ENCODE measurements at regions not wholly inside any gene's neighbourhood (a gene's known extent, or its start where the extent isn't known, plus 50 kb on each side); places are given as distances from the start of the nearest gene placed in this dataset.

- H3K36me3 Mint-ChIP-seq: no peaks in the 10 kb centered on the region
- TF ChIP-seq EZH2 (IDR thresholded peaks at IDR 0.05) (no peak), EZH2phosphoT487 (IDR thresholded peaks at IDR 0.05) (no peak)
- TF ChIP-seq, protein P1, sequence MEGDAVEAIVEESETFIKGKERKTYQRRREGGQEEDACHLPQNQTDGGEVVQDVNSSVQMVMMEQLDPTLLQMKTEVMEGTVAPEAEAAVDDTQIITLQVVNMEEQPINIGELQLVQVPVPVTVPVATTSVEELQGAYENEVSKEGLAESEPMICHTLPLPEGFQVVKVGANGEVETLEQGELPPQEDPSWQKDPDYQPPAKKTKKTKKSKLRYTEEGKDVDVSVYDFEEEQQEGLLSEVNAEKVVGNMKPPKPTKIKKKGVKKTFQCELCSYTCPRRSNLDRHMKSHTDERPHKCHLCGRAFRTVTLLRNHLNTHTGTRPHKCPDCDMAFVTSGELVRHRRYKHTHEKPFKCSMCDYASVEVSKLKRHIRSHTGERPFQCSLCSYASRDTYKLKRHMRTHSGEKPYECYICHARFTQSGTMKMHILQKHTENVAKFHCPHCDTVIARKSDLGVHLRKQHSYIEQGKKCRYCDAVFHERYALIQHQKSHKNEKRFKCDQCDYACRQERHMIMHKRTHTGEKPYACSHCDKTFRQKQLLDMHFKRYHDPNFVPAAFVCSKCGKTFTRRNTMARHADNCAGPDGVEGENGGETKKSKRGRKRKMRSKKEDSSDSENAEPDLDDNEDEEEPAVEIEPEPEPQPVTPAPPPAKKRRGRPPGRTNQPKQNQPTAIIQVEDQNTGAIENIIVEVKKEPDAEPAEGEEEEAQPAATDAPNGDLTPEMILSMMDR (IDR thresholded peaks at IDR 0.05): no peak
Measured at GRCh38 chr4:156503119-156503518, 468.5 kb downstream of the PDGFC start.

GRCh38 chr4:156501962-156502361, 469.6 kb downstream of the PDGFC start:
- no peaks in the 10 kb centered on the region for H3F3A ChIP-seq (ENCODE audit: low read depth)
- no peak overlapping the region for H3K4me3 ChIP-seq
- H3K36me3 ChIP-seq: no peaks in the 10 kb centered on the region
- TF ChIP-seq EZH2 (IDR thresholded peaks at IDR 0.05): no peak
- TF ChIP-seq, protein P1 (IDR thresholded peaks at IDR 0.05): no peak
- no peak for TF ChIP-seq EZH2phosphoT487 (IDR thresholded peaks at IDR 0.05)
- H3K27me3 ChIP-seq: no peaks in the 10 kb centered on the region
- H3K27ac ChIP-seq: no peak overlapping the region
- no peaks in the 10 kb centered on the region for H3K9me3 ChIP-seq (ENCODE audit: low read depth)
- H3K27me3 Mint-ChIP-seq (ENCODE audit: insufficient read depth, low read depth): no peaks in the 10 kb centered on the region
- H2AFZ ChIP-seq (replicated peaks): no peak overlapping the region
- no peaks in the 10 kb centered on the region for H3K4me1 ChIP-seq
- H3K4me3 Mint-ChIP-seq: no peak overlapping the region
- peaks cover 4% of the 10 kb centered on the region for H3K9me3 Mint-ChIP-seq
- H3K27ac Mint-ChIP-seq: no peak overlapping the region
- no peak overlapping the region for H3K9ac ChIP-seq
- H3K79me2 ChIP-seq (ENCODE audit: low read depth): no peaks in the 10 kb centered on the region
- DNase-seq (ENCODE audit: low spot score): no peak
- H3K36me3 Mint-ChIP-seq: no peaks in the 10 kb centered on the region
- no peak overlapping the region for H3K4me2 ChIP-seq
- no peaks in the 10 kb centered on the region for H4K20me1 ChIP-seq (ENCODE audit: low read depth)
- H3K4me1 Mint-ChIP-seq: peaks cover 3% of the 10 kb centered on the region

More at GRCh38 chr4:156503119-156503518, 468.5 kb downstream of the PDGFC start:
- Histone ChIP-seq H3K4me3 (no peak overlapping the region), H3K9ac (no peak overlapping the region), H3K4me1 (no peaks in the 10 kb centered on the region), H4K20me1 (ENCODE audit: low read depth) (no peaks in the 10 kb centered on the region), H3K79me2 (ENCODE audit: low read depth) (no peaks in the 10 kb centered on the region), H3K27me3 (no peaks in the 10 kb centered on the region), H3F3A (ENCODE audit: low read depth) (no peaks in the 10 kb centered on the region), H3K9me3 (ENCODE audit: low read depth) (no peaks in the 10 kb centered on the region), H3K36me3 (no peaks in the 10 kb centered on the region), H3K27ac (no peak overlapping the region), H2AFZ (replicated peaks) (no peak overlapping the region), H3K4me2 (no peak overlapping the region)
- H3K4me1 Mint-ChIP-seq: peaks cover 3% of the 10 kb centered on the region
- H3K27ac Mint-ChIP-seq: no peak overlapping the region
- no peaks in the 10 kb centered on the region for H3K27me3 Mint-ChIP-seq (ENCODE audit: insufficient read depth, low read depth)
- peaks cover 8% of the 10 kb centered on the region for H3K9me3 Mint-ChIP-seq
- DNase-seq (ENCODE audit: low spot score): no peak
- no peak overlapping the region for H3K4me3 Mint-ChIP-seq

DNA sequence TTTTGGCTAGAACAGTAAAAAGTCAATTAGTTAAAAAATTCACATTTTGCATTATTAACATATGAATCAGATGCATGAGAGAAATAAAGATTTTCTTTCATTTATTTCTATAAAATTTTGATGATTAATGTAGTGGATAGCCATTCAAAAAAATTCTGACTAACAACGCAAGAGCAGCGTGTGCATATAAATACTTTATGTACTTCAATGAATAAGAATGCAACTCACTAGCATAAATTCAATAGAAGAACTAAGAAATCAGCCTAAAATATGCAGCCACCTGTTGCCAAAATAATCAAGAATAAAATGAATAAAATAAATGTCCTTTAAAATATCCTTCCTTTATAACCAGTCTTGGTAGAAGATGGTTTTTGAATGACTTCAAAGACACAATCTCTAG, 471.9 kb downstream of the PDGFC start:
- Histone ChIP-seq H3K27ac (no peak overlapping the region), H4K20me1 (ENCODE audit: low read depth) (no peaks in the 10 kb centered on the region), H3K9ac (no peak overlapping the region), H2AFZ (replicated peaks) (no peak overlapping the region), H3K4me2 (no peak overlapping the region), H3K79me2 (ENCODE audit: low read depth) (no peaks in the 10 kb centered on the region), H3K27me3 (no peaks in the 10 kb centered on the region), H3K36me3 (no peaks in the 10 kb centered on the region), H3K4me1 (no peaks in the 10 kb centered on the region), H3K4me3 (no peak overlapping the region), H3F3A (ENCODE audit: low read depth) (no peaks in the 10 kb centered on the region), H3K9me3 (ENCODE audit: low read depth) (no peaks in the 10 kb centered on the region)
- Mint-ChIP-seq H3K4me3 (no peak overlapping the region), H3K36me3 (no peaks in the 10 kb centered on the region), H3K9me3 (no peaks in the 10 kb centered on the region), H3K4me1 (no peaks in the 10 kb centered on the region), H3K27ac (no peak overlapping the region), H3K27me3 (ENCODE audit: insufficient read depth, low read depth) (no peaks in the 10 kb centered on the region)
- DNase-seq (ENCODE audit: low spot score): no peak
- TF ChIP-seq EZH2 (IDR thresholded peaks at IDR 0.05) (no peak), EZH2phosphoT487 (IDR thresholded peaks at IDR 0.05) (no peak)
- TF ChIP-seq, protein P1 (IDR thresholded peaks at IDR 0.05): no peak

Data from neural progenitor cell (in vitro differentiated cells).